ENCODE measurements at regions not wholly inside any gene's neighbourhood (a gene's known extent, or its start where the extent isn't known, plus 50 kb on each side); places are given as distances from the start of the nearest gene placed in this dataset.

DNA sequence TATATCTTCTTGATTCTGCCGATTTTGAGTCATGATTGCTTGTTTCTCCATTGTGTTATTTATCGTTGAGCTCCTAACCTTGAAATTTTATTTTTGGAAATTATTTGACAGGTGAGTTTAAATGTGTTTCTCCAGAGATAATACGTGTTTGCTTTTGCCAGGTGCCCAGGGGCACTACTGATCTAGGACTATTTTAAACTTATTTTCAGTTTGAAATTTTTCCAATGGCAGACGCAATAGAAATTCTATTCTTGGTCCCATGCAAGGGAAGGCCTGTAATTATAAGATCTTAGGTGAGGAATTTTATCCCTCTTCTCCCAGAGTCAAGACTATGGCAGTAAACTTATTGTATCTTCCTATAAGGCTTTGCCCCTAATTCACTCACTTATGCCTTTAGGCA is 252.8 kb downstream of the AEBP2 start:
- H3K4me3 Mint-ChIP-seq, result no peak overlapping the region
- Histone ChIP-seq H3K27ac (ENCODE audit: low read length in 2 of 2) (no peak overlapping the region), H3K27me3 (replicated peaks in 1 of 4; ENCODE audit: control extremely low read depth in 1 of 4, control insufficient read depth in 3 of 4, insufficient read depth in 4 of 4, low read length in 3 of 4) (no peaks in the 10 kb centered on the region), H3K79me2 (ENCODE audit: control insufficient read depth, insufficient read depth, low read length) (no peaks in the 10 kb centered on the region), H3K4me1 (ENCODE audit: control insufficient read depth in 2 of 2, insufficient read depth in 2 of 2, low read length in 2 of 2) (no peaks in the 10 kb centered on the region), H2AFZ (ENCODE audit: insufficient read depth, low read depth, low read length, poor library complexity, severe bottlenecking) (no peak overlapping the region), H3K9me3 (ENCODE audit: control extremely low read depth in 1 of 3, control insufficient read depth in 2 of 3, insufficient read depth in 1 of 3, low read length in 2 of 3) (peaks cover 0 to 6% (median 0%) of the 10 kb centered on the region in 3 donors), H3K4me2 (replicated peaks; ENCODE audit: low read depth, low read length, poor library complexity, severe bottlenecking) (no peak overlapping the region), H3K4me3 (ENCODE audit: control extremely low read depth in 1 of 5, extremely low read depth in 1 of 5, insufficient read depth in 1 of 5, low read depth in 2 of 5, low read length in 4 of 5) (no peak overlapping the region), H3K9ac (ENCODE audit: low read length) (no peak overlapping the region), H4K20me1 (ENCODE audit: control insufficient read depth, insufficient read depth, low read length, poor library complexity, severe bottlenecking) (no peaks in the 10 kb centered on the region), H3K36me3 (replicated peaks in 1 of 2; ENCODE audit: control extremely low read depth in 1 of 2, control insufficient read depth in 1 of 2, extremely low read depth in 1 of 2, insufficient read depth in 2 of 2, low read length in 1 of 2) (no peaks in the 10 kb centered on the region)
- H3K27me3 Mint-ChIP-seq, result no peaks in the 10 kb centered on the region
- no peaks in the 10 kb centered on the region for H3K4me1 Mint-ChIP-seq
- TF ChIP-seq, protein P1, sequence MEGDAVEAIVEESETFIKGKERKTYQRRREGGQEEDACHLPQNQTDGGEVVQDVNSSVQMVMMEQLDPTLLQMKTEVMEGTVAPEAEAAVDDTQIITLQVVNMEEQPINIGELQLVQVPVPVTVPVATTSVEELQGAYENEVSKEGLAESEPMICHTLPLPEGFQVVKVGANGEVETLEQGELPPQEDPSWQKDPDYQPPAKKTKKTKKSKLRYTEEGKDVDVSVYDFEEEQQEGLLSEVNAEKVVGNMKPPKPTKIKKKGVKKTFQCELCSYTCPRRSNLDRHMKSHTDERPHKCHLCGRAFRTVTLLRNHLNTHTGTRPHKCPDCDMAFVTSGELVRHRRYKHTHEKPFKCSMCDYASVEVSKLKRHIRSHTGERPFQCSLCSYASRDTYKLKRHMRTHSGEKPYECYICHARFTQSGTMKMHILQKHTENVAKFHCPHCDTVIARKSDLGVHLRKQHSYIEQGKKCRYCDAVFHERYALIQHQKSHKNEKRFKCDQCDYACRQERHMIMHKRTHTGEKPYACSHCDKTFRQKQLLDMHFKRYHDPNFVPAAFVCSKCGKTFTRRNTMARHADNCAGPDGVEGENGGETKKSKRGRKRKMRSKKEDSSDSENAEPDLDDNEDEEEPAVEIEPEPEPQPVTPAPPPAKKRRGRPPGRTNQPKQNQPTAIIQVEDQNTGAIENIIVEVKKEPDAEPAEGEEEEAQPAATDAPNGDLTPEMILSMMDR (IDR thresholded peaks at IDR 0.05), result no peak
- no peak for TF ChIP-seq EZH2 (IDR thresholded peaks at IDR 0.05; ENCODE audit: borderline replicate concordance, insufficient read depth, low read depth, low read length, poor library complexity, severe bottlenecking)
- intact Hi-C loops (cut with micrococcal nuclease), result no loop called here
- ATAC-seq (ENCODE audit: low read depth) (no peak), DNase-seq (no peak)
- ChIA-PET CTCF (no interaction called here), POLR2A (no interaction called here)
- H3K27ac Mint-ChIP-seq, result no peak overlapping the region
- H3K9me3 Mint-ChIP-seq (ENCODE audit: insufficient read depth), result peaks cover 5% of the 10 kb centered on the region
- 100% methylated on average over 1 of the region's 4 CpGs for WGBS (ENCODE audit: insufficient coverage)

DNA sequence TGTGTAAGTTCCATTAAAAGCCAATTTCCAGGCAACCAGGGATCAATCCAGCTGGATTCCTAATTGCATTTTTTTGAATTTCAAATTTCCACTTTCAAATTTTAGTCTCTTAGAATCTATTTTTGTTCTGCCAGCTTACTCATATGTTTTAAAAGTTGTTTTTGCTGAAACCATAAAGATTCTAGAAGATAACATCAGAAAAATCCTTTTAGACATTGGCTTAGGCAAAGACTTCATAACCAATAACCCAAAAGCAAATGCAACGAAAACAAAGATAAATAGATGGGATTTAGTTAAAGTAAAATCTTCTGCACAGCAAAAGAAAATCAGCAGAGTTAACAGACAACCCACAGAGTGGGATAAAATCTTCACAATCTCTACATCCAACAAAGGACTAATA is 253.3 kb downstream of the AEBP2 start:
- Histone ChIP-seq H3K4me2 (replicated peaks; ENCODE audit: low read depth, low read length, poor library complexity, severe bottlenecking) (no peak overlapping the region), H2AFZ (ENCODE audit: insufficient read depth, low read depth, low read length, poor library complexity, severe bottlenecking) (no peak overlapping the region), H3K4me1 (ENCODE audit: control insufficient read depth in 2 of 2, insufficient read depth in 2 of 2, low read length in 2 of 2) (no peaks in the 10 kb centered on the region), H3K9ac (ENCODE audit: low read length) (no peak overlapping the region), H3K27me3 (replicated peaks in 1 of 4; ENCODE audit: control extremely low read depth in 1 of 4, control insufficient read depth in 3 of 4, insufficient read depth in 4 of 4, low read length in 3 of 4) (no peaks in the 10 kb centered on the region), H3K36me3 (replicated peaks in 1 of 2; ENCODE audit: control extremely low read depth in 1 of 2, control insufficient read depth in 1 of 2, extremely low read depth in 1 of 2, insufficient read depth in 2 of 2, low read length in 1 of 2) (no peaks in the 10 kb centered on the region), H4K20me1 (ENCODE audit: control insufficient read depth, insufficient read depth, low read length, poor library complexity, severe bottlenecking) (no peaks in the 10 kb centered on the region), H3K4me3 (ENCODE audit: control extremely low read depth in 1 of 5, extremely low read depth in 1 of 5, insufficient read depth in 1 of 5, low read depth in 2 of 5, low read length in 4 of 5) (no peak overlapping the region), H3K27ac (ENCODE audit: low read length in 2 of 2) (no peak overlapping the region), H3K79me2 (ENCODE audit: control insufficient read depth, insufficient read depth, low read length) (no peaks in the 10 kb centered on the region), H3K9me3 (ENCODE audit: control extremely low read depth in 1 of 3, control insufficient read depth in 2 of 3, insufficient read depth in 1 of 3, low read length in 2 of 3) (peaks cover 0 to 6% (median 0%) of the 10 kb centered on the region in 3 donors)
- no peak overlapping the region for H3K27ac Mint-ChIP-seq
- no CpG with 5 or more reads among the region's 1 CpG for WGBS (ENCODE audit: insufficient coverage)
- DNase-seq (no peak), ATAC-seq (ENCODE audit: low read depth) (no peak)
- H3K4me1 Mint-ChIP-seq, result no peaks in the 10 kb centered on the region
- ChIA-PET POLR2A (no interaction called here), CTCF (no interaction called here)
- intact Hi-C loops (cut with micrococcal nuclease), result no loop called here
- H3K9me3 Mint-ChIP-seq (ENCODE audit: insufficient read depth), result peaks cover 5% of the 10 kb centered on the region
- no peaks in the 10 kb centered on the region for H3K27me3 Mint-ChIP-seq
- H3K4me3 Mint-ChIP-seq, result no peak overlapping the region
- TF ChIP-seq, protein P1 (IDR thresholded peaks at IDR 0.05), result no peak
- TF ChIP-seq EZH2 (IDR thresholded peaks at IDR 0.05; ENCODE audit: borderline replicate concordance, insufficient read depth, low read depth, low read length, poor library complexity, severe bottlenecking), result no peak

Measured in B cell (primary cell).